ENCODE measurements at regions not wholly inside any gene's neighbourhood (a gene's known extent, or its start where the extent isn't known, plus 50 kb on each side); places are given as distances from the start of the nearest gene placed in this dataset.
"Not testable (repeated sequence)": the region's sequence is repeated elsewhere in the genome, so short reads cannot be mapped to it uniquely, and the experiment has no call there.

GRCh38 chr10:28090506-28090905 lies 91.6 kb upstream of the ODAD2 start:
- DNase-seq, result no peak
- no peak overlapping the region for H3K4me3 ChIP-seq (ENCODE audit: low read length)
- H3K27me3 ChIP-seq (ENCODE audit: low read length), result no peaks in the 10 kb centered on the region
- no peak overlapping the region for H3K9ac ChIP-seq (ENCODE audit: low read length)
- H3K9me3 ChIP-seq (ENCODE audit: low read length), result no peaks in the 10 kb centered on the region
- H3K79me2 ChIP-seq (ENCODE audit: low read length), result no peaks in the 10 kb centered on the region
- no peak overlapping the region for H3K4me2 ChIP-seq (ENCODE audit: low read depth, low read length, poor library complexity, severe bottlenecking)
- H3K9me2 ChIP-seq (replicated peaks; ENCODE audit: insufficient read depth, low read length), result no peaks in the 10 kb centered on the region
- H3K27ac ChIP-seq (ENCODE audit: low read length), result no peak overlapping the region
- no peaks in the 10 kb centered on the region for H3K4me1 ChIP-seq (ENCODE audit: low read length)
- no peak overlapping the region for H2AFZ ChIP-seq (ENCODE audit: low read length)
- H4K20me1 ChIP-seq (ENCODE audit: insufficient read depth, low read depth, low read length), result no peaks in the 10 kb centered on the region
- H3K36me3 ChIP-seq (ENCODE audit: insufficient read depth, low read length), result no peaks in the 10 kb centered on the region

- Histone ChIP-seq H3K9me2 (replicated peaks; ENCODE audit: insufficient read depth, low read length) (no peaks in the 10 kb centered on the region), H3K79me2 (ENCODE audit: low read length) (no peaks in the 10 kb centered on the region), H3K9ac (ENCODE audit: low read length) (no peak overlapping the region), H3K4me1 (ENCODE audit: low read length) (no peaks in the 10 kb centered on the region), H3K4me3 (ENCODE audit: low read length) (no peak overlapping the region), H3K27me3 (ENCODE audit: low read length) (no peaks in the 10 kb centered on the region), H3K9me3 (ENCODE audit: low read length) (no peaks in the 10 kb centered on the region), H2AFZ (ENCODE audit: low read length) (no peak overlapping the region), H4K20me1 (ENCODE audit: insufficient read depth, low read depth, low read length) (no peaks in the 10 kb centered on the region), H3K4me2 (ENCODE audit: low read depth, low read length, poor library complexity, severe bottlenecking) (no peak overlapping the region), H3K27ac (ENCODE audit: low read length) (no peak overlapping the region), H3K36me3 (ENCODE audit: insufficient read depth, low read length) (no peaks in the 10 kb centered on the region)
- no peak for DNase-seq
Measured at GRCh38 chr10:28089467-28089866, 90.6 kb upstream of the ODAD2 start.

GRCh38 chr10:28087661-28088351 lies 88.9 kb upstream of the ODAD2 start:
- H3K4me2 ChIP-seq (ENCODE audit: low read depth, low read length, poor library complexity, severe bottlenecking), result no peak overlapping the region
- H2AFZ ChIP-seq (ENCODE audit: low read length), result no peak overlapping the region
- no peak for DNase-seq
- no peak overlapping the region for H3K4me3 ChIP-seq (ENCODE audit: low read length)
- H3K9me3 ChIP-seq (ENCODE audit: low read length), result no peaks in the 10 kb centered on the region
- H4K20me1 ChIP-seq (ENCODE audit: insufficient read depth, low read depth, low read length), result no peaks in the 10 kb centered on the region
- no peak overlapping the region for H3K27ac ChIP-seq (ENCODE audit: low read length)
- H3K36me3 ChIP-seq (ENCODE audit: insufficient read depth, low read length), result no peaks in the 10 kb centered on the region
- H3K9me2 ChIP-seq (replicated peaks; ENCODE audit: insufficient read depth, low read length), result no peaks in the 10 kb centered on the region
- H3K79me2 ChIP-seq (ENCODE audit: low read length), result no peaks in the 10 kb centered on the region
- H3K27me3 ChIP-seq (ENCODE audit: low read length), result no peaks in the 10 kb centered on the region
- no peak overlapping the region for H3K9ac ChIP-seq (ENCODE audit: low read length)
- no peaks in the 10 kb centered on the region for H3K4me1 ChIP-seq (ENCODE audit: low read length)

- H3K27me3 ChIP-seq (ENCODE audit: low read length); H3K9ac ChIP-seq (ENCODE audit: low read length); H3K4me3 ChIP-seq (ENCODE audit: low read length); H2AFZ ChIP-seq (ENCODE audit: low read length); DNase-seq; H3K9me2 ChIP-seq (replicated peaks; ENCODE audit: insufficient read depth, low read length); H3K4me1 ChIP-seq (ENCODE audit: low read length); H3K9me3 ChIP-seq (ENCODE audit: low read length); H3K36me3 ChIP-seq (ENCODE audit: insufficient read depth, low read length); H3K4me2 ChIP-seq (ENCODE audit: low read depth, low read length, poor library complexity, severe bottlenecking); H3K79me2 ChIP-seq (ENCODE audit: low read length); H3K27ac ChIP-seq (ENCODE audit: low read length); H4K20me1 ChIP-seq (ENCODE audit: insufficient read depth, low read depth, low read length): not testable (repeated sequence)
Measured at GRCh38 chr10:28085760-28086159, 86.9 kb upstream of the ODAD2 start.

GRCh38 chr10:28082885-28083284 lies 84.0 kb upstream of the ODAD2 start:
- H4K20me1 ChIP-seq (ENCODE audit: insufficient read depth, low read depth, low read length), result no peaks in the 10 kb centered on the region
- H3K9ac ChIP-seq (ENCODE audit: low read length), result no peak overlapping the region
- H3K4me2 ChIP-seq (ENCODE audit: low read depth, low read length, poor library complexity, severe bottlenecking), result no peak overlapping the region
- H3K36me3 ChIP-seq (ENCODE audit: insufficient read depth, low read length), result no peaks in the 10 kb centered on the region
- no peak overlapping the region for H3K4me3 ChIP-seq (ENCODE audit: low read length)
- DNase-seq, result no peak
- H2AFZ ChIP-seq (ENCODE audit: low read length), result no peak overlapping the region
- H3K27me3 ChIP-seq (ENCODE audit: low read length), result no peaks in the 10 kb centered on the region
- H3K27ac ChIP-seq (ENCODE audit: low read length), result no peak overlapping the region
- no peaks in the 10 kb centered on the region for H3K4me1 ChIP-seq (ENCODE audit: low read length)
- H3K79me2 ChIP-seq (ENCODE audit: low read length), result no peaks in the 10 kb centered on the region
- no peaks in the 10 kb centered on the region for H3K9me2 ChIP-seq (replicated peaks; ENCODE audit: insufficient read depth, low read length)
- H3K9me3 ChIP-seq (ENCODE audit: low read length), result no peaks in the 10 kb centered on the region

- no peaks in the 10 kb centered on the region for H3K9me3 ChIP-seq (ENCODE audit: low read length)
- H3K9me2 ChIP-seq (replicated peaks; ENCODE audit: insufficient read depth, low read length), result no peaks in the 10 kb centered on the region
- no peak overlapping the region for H3K4me2 ChIP-seq (ENCODE audit: low read depth, low read length, poor library complexity, severe bottlenecking)
- no peaks in the 10 kb centered on the region for H3K4me1 ChIP-seq (ENCODE audit: low read length)
- H3K79me2 ChIP-seq (ENCODE audit: low read length), result no peaks in the 10 kb centered on the region
- H2AFZ ChIP-seq (ENCODE audit: low read length), result no peak overlapping the region
- no peak overlapping the region for H3K4me3 ChIP-seq (ENCODE audit: low read length)
- H3K36me3 ChIP-seq (ENCODE audit: insufficient read depth, low read length), result no peaks in the 10 kb centered on the region
- DNase-seq, result no peak
- no peak overlapping the region for H3K9ac ChIP-seq (ENCODE audit: low read length)
- H3K27me3 ChIP-seq (ENCODE audit: low read length), result no peaks in the 10 kb centered on the region
- no peaks in the 10 kb centered on the region for H4K20me1 ChIP-seq (ENCODE audit: insufficient read depth, low read depth, low read length)
- H3K27ac ChIP-seq (ENCODE audit: low read length), result no peak overlapping the region
Measured at GRCh38 chr10:28082316-28082715, 83.4 kb upstream of the ODAD2 start.

- Histone ChIP-seq H2AFZ (ENCODE audit: low read length) (no peak overlapping the region), H3K9me3 (ENCODE audit: low read length) (no peaks in the 10 kb centered on the region), H4K20me1 (ENCODE audit: insufficient read depth, low read depth, low read length) (no peaks in the 10 kb centered on the region), H3K36me3 (ENCODE audit: insufficient read depth, low read length) (no peaks in the 10 kb centered on the region), H3K4me2 (ENCODE audit: low read depth, low read length, poor library complexity, severe bottlenecking) (no peak overlapping the region), H3K4me1 (ENCODE audit: low read length) (no peaks in the 10 kb centered on the region), H3K9ac (ENCODE audit: low read length) (no peak overlapping the region), H3K4me3 (ENCODE audit: low read length) (no peak overlapping the region), H3K27me3 (ENCODE audit: low read length) (no peaks in the 10 kb centered on the region), H3K9me2 (replicated peaks; ENCODE audit: insufficient read depth, low read length) (no peaks in the 10 kb centered on the region), H3K79me2 (ENCODE audit: low read length) (no peaks in the 10 kb centered on the region), H3K27ac (ENCODE audit: low read length) (no peak overlapping the region)
- DNase-seq, result no peak
Measured at GRCh38 chr10:28077889-28078288, 79.0 kb upstream of the ODAD2 start.

- no peaks in the 10 kb centered on the region for H3K9me2 ChIP-seq (replicated peaks; ENCODE audit: insufficient read depth, low read length)
- no peaks in the 10 kb centered on the region for H3K79me2 ChIP-seq (ENCODE audit: low read length)
- H3K9me3 ChIP-seq (ENCODE audit: low read length), result no peaks in the 10 kb centered on the region
- no peaks in the 10 kb centered on the region for H4K20me1 ChIP-seq (ENCODE audit: insufficient read depth, low read depth, low read length)
- no peaks in the 10 kb centered on the region for H3K4me1 ChIP-seq (ENCODE audit: low read length)
- no peak overlapping the region for H3K4me2 ChIP-seq (ENCODE audit: low read depth, low read length, poor library complexity, severe bottlenecking)
- no peak overlapping the region for H3K9ac ChIP-seq (ENCODE audit: low read length)
- H2AFZ ChIP-seq (ENCODE audit: low read length), result no peak overlapping the region
- DNase-seq, result no peak
- H3K27me3 ChIP-seq (ENCODE audit: low read length), result no peaks in the 10 kb centered on the region
- H3K36me3 ChIP-seq (ENCODE audit: insufficient read depth, low read length), result no peaks in the 10 kb centered on the region
- no peak overlapping the region for H3K27ac ChIP-seq (ENCODE audit: low read length)
- no peak overlapping the region for H3K4me3 ChIP-seq (ENCODE audit: low read length)
Measured at GRCh38 chr10:28075424-28075823, 76.5 kb upstream of the ODAD2 start.

GRCh38 chr10:28072573-28072972 lies 73.7 kb upstream of the ODAD2 start:
- DNase-seq, result no peak
- Histone ChIP-seq H2AFZ (ENCODE audit: low read length) (no peak overlapping the region), H3K9ac (ENCODE audit: low read length) (no peak overlapping the region)

More at GRCh38 chr10:28072573-28072972, 73.7 kb upstream of the ODAD2 start:
- Histone ChIP-seq H3K9me3 (ENCODE audit: low read length) (no peaks in the 10 kb centered on the region), H3K9me2 (replicated peaks; ENCODE audit: insufficient read depth, low read length) (no peaks in the 10 kb centered on the region), H3K27me3 (ENCODE audit: low read length) (no peaks in the 10 kb centered on the region), H3K36me3 (ENCODE audit: insufficient read depth, low read length) (no peaks in the 10 kb centered on the region), H3K4me3 (ENCODE audit: low read length) (no peak overlapping the region), H4K20me1 (ENCODE audit: insufficient read depth, low read depth, low read length) (no peaks in the 10 kb centered on the region), H3K27ac (ENCODE audit: low read length) (no peak overlapping the region), H3K4me2 (ENCODE audit: low read depth, low read length, poor library complexity, severe bottlenecking) (no peak overlapping the region), H3K79me2 (ENCODE audit: low read length) (no peaks in the 10 kb centered on the region), H3K4me1 (ENCODE audit: low read length) (no peaks in the 10 kb centered on the region)
